ENCODE measurements at regions not wholly inside any gene's neighbourhood (a gene's known extent, or its start where the extent isn't known, plus 50 kb on each side); places are given as distances from the start of the nearest gene placed in this dataset.

DNA sequence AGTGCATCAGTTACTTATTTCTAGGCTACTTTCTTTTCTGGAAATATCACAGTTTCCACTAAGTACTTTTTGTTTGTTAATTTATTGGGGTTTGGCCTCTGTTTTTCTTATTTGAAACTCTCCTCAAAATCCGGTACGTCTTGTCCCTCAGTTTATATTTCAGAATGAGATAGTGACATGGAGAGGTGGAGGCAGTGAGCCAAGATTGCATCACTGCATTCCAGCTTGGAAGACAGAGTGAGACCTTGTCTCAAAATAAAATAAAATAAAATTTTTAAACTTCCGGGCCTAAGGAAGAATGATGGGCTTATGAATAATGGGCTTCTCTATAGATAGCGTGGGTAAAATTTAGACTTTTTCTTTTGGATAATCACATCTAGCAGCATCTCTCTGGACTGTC, 567.8 kb downstream of the TRIML1 start:
- no peak overlapping the region for H2AFZ ChIP-seq (ENCODE audit: low read depth, low read length, poor library complexity, severe bottlenecking)
- no peak overlapping the region for H3K4me2 ChIP-seq (ENCODE audit: low read length)
- ChIA-PET POLR2A (no interaction called here), CTCF (no interaction called here), RAD21 (ENCODE audit: low non-redundant PET in 1 of 2, low total read pairs in 2 of 2, uncharacterized antibody in 2 of 2, unreplicated experiment in 2 of 2) (no interaction called here)
- no peaks in the 10 kb centered on the region for H3K36me3 ChIP-seq (ENCODE audit: control insufficient read depth in 1 of 2, insufficient read depth in 2 of 2, low read length in 2 of 2)
- H3K27me3 ChIP-seq (ENCODE audit: insufficient read depth, low read length): no peaks in the 10 kb centered on the region
- H3K9ac ChIP-seq (ENCODE audit: low read length): no peak overlapping the region
- no peak for ATAC-seq
- H3K4me1 ChIP-seq (ENCODE audit: control insufficient read depth in 1 of 2, insufficient read depth in 2 of 2, low read length in 2 of 2): no peaks in the 10 kb centered on the region
- H3K27ac ChIP-seq (ENCODE audit: low read depth, low read length): no peak overlapping the region
- intact Hi-C loops (cut with micrococcal nuclease): no loop called here
- no peaks in the 10 kb centered on the region for H4K20me1 ChIP-seq (ENCODE audit: insufficient read depth)
- H3K79me2 ChIP-seq (ENCODE audit: insufficient read depth, low read length): no peaks in the 10 kb centered on the region
- TF ChIP-seq, protein P1, sequence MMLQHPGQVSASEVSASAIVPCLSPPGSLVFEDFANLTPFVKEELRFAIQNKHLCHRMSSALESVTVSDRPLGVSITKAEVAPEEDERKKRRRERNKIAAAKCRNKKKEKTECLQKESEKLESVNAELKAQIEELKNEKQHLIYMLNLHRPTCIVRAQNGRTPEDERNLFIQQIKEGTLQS (IDR thresholded peaks at IDR 0.05): no peak
- TF ChIP-seq ELF1 (IDR thresholded peaks at IDR 0.05; ENCODE audit: borderline replicate concordance, low read depth) (no peak), YY1 (IDR thresholded peaks at IDR 0.05; ENCODE audit: extremely low read depth, insufficient replicate concordance, low read depth, low read length) (no peak), SIN3A (IDR thresholded peaks at IDR 0.05; ENCODE audit: low read depth) (no peak)
- TF ChIP-seq, protein P2, sequence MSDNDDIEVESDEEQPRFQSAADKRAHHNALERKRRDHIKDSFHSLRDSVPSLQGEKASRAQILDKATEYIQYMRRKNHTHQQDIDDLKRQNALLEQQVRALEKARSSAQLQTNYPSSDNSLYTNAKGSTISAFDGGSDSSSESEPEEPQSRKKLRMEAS (IDR thresholded peaks at IDR 0.05): no peak
- BruUV-seq (replicated peaks): no TSS peak
- no peak overlapping the region for H3K4me3 ChIP-seq (replicated peaks in 1 of 2; ENCODE audit: low read depth in 1 of 2, low read length in 2 of 2)
- no peak for DNase-seq (ENCODE audit: low read depth, low spot score)
- H3K9me3 ChIP-seq (ENCODE audit: control insufficient read depth in 1 of 2, insufficient read depth in 1 of 2, low read depth in 1 of 2, low read length in 2 of 2): no peaks in the 10 kb centered on the region
- no peaks in the 10 kb centered on the region for H3K9me2 ChIP-seq (ENCODE audit: insufficient read depth)

DNA sequence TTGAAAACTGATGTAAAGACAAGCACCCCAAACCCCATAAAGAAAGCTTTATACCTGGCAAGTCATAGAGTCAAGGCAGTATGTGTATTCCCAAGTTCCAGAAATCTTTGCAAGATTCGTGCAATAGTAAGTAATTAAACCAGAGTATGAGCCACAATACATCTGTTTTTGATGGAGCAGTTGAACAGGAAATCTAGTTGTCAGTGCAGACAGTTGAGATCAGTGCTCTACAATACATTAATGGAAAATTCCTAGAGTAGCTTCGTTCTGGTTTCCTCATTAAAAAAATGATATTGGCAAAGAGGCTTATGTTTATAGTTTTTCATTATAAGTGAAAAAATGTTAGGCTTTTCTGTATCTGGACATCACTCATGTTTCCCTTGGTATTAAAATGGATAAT, 575.3 kb downstream of the TRIML1 start:
- no peaks in the 10 kb centered on the region for H3K27me3 ChIP-seq (ENCODE audit: insufficient read depth, low read length)
- H3K9me3 ChIP-seq (ENCODE audit: control insufficient read depth in 1 of 2, insufficient read depth in 1 of 2, low read depth in 1 of 2, low read length in 2 of 2): no peaks in the 10 kb centered on the region
- DNase-seq (ENCODE audit: low read depth, low spot score) (no peak), ATAC-seq (no peak)
- POLR2A ChIA-PET: no interaction called here
- intact Hi-C loops (cut with micrococcal nuclease): no loop called here
- peaks cover 0 to 4% of the 10 kb centered on the region in 2 experiments; a peak in 1 of 4 replicates for H3K4me1 ChIP-seq (ENCODE audit: control insufficient read depth in 1 of 2, insufficient read depth in 2 of 2, low read length in 2 of 2)
- H3K4me3 ChIP-seq (replicated peaks in 1 of 2; ENCODE audit: low read depth in 1 of 2, low read length in 2 of 2): no peak overlapping the region
- H3K79me2 ChIP-seq (ENCODE audit: insufficient read depth, low read length): no peaks in the 10 kb centered on the region
- RAD21 ChIA-PET (ENCODE audit: low non-redundant PET in 1 of 2, low total read pairs in 2 of 2, uncharacterized antibody in 2 of 2, unreplicated experiment in 2 of 2): no interaction called here
- BruUV-seq (replicated peaks): no TSS peak
- no peak overlapping the region for H3K27ac ChIP-seq (ENCODE audit: low read depth, low read length)
- no peak overlapping the region for H3K4me2 ChIP-seq (ENCODE audit: low read length)
- TF ChIP-seq EZH2 (IDR thresholded peaks at IDR 0.05): no peak
- TF ChIP-seq ELF1 (IDR thresholded peaks at IDR 0.05; ENCODE audit: borderline replicate concordance, low read depth): no peak
- no peak for TF ChIP-seq SIN3A (IDR thresholded peaks at IDR 0.05; ENCODE audit: low read depth)
- TF ChIP-seq ZNF274 (IDR thresholded peaks at IDR 0.05; ENCODE audit: low read depth, low read length): no peak
- no peak for TF ChIP-seq RAD21 (IDR thresholded peaks at IDR 0.05; ENCODE audit: low read depth)
- no peak for TF ChIP-seq FOSL1 (IDR thresholded peaks at IDR 0.05; ENCODE audit: low read depth)
- TF ChIP-seq CBX3 (IDR thresholded peaks at IDR 0.05; ENCODE audit: low read depth): no peak
- TF ChIP-seq, protein P3, sequence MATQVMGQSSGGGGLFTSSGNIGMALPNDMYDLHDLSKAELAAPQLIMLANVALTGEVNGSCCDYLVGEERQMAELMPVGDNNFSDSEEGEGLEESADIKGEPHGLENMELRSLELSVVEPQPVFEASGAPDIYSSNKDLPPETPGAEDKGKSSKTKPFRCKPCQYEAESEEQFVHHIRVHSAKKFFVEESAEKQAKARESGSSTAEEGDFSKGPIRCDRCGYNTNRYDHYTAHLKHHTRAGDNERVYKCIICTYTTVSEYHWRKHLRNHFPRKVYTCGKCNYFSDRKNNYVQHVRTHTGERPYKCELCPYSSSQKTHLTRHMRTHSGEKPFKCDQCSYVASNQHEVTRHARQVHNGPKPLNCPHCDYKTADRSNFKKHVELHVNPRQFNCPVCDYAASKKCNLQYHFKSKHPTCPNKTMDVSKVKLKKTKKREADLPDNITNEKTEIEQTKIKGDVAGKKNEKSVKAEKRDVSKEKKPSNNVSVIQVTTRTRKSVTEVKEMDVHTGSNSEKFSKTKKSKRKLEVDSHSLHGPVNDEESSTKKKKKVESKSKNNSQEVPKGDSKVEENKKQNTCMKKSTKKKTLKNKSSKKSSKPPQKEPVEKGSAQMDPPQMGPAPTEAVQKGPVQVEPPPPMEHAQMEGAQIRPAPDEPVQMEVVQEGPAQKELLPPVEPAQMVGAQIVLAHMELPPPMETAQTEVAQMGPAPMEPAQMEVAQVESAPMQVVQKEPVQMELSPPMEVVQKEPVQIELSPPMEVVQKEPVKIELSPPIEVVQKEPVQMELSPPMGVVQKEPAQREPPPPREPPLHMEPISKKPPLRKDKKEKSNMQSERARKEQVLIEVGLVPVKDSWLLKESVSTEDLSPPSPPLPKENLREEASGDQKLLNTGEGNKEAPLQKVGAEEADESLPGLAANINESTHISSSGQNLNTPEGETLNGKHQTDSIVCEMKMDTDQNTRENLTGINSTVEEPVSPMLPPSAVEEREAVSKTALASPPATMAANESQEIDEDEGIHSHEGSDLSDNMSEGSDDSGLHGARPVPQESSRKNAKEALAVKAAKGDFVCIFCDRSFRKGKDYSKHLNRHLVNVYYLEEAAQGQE (IDR thresholded peaks at IDR 0.05; ENCODE audit: low read depth): no peak
- no peak for TF ChIP-seq CEBPB (IDR thresholded peaks at IDR 0.05; ENCODE audit: low read depth)
- no peak for TF ChIP-seq POLR2AphosphoS5 (IDR thresholded peaks at IDR 0.05; ENCODE audit: low read depth, low read length)
- TF ChIP-seq POLR2A (IDR thresholded peaks at IDR 0.05; ENCODE audit: borderline replicate concordance, extremely low read depth, insufficient read depth, insufficient read length): no peak
- TF ChIP-seq ZFX (IDR thresholded peaks at IDR 0.05): no peak
- H4K20me1 ChIP-seq (ENCODE audit: insufficient read depth): no peaks in the 10 kb centered on the region
- CTCF ChIA-PET: no interaction called here
- no peaks in the 10 kb centered on the region for H3K36me3 ChIP-seq (ENCODE audit: control insufficient read depth in 1 of 2, insufficient read depth in 2 of 2, low read length in 2 of 2)
- H3K9ac ChIP-seq (ENCODE audit: low read length): no peak overlapping the region
- no peak overlapping the region for H2AFZ ChIP-seq (ENCODE audit: low read depth, low read length, poor library complexity, severe bottlenecking)
- H3K9me2 ChIP-seq (ENCODE audit: insufficient read depth): no peaks in the 10 kb centered on the region
